Karpas-422 (cell line): ENCODE measurements at regions not wholly inside any gene's neighbourhood (a gene's known extent, or its start where the extent isn't known, plus 50 kb on each side); places are given as distances from the start of the nearest gene placed in this dataset.

ENCODE experiments used
- DNase-seq: peaks from one replicate; pipeline ENCODE4 v3.0.0-alpha.2; 2015
- H2AFZ ChIP-seq: fragments of 200-600 bp; sonication (generic); 2 replicates; pipeline ENCODE4 v1.6.1; 2014; ENCODE audit warnings: antibody characterized with exemption, low read length, mixed read lengths
- H3K27ac ChIP-seq: fragments of 200-600 bp; sonication (generic); 2 replicates; pipeline ENCODE4 v1.5.1; 2014; ENCODE audit warnings: mild to moderate bottlenecking, low read length, moderate library complexity
- H3K27me3 ChIP-seq: fragments of 200-600 bp; sonication (generic); 2 replicates; pipeline ENCODE4 v1.6.1; 2014; ENCODE audit warnings: low read length, mixed read lengths
- H3K36me3 ChIP-seq: fragments of 200-600 bp; sonication (generic); 2 replicates; pipeline ENCODE4 v1.6.1; 2014; ENCODE audit warnings: low read length, mixed read lengths; ENCODE audit not compliant: insufficient read depth
- H3K4me1 ChIP-seq: fragments of 200-600 bp; sonication (generic); 2 replicates; pipeline ENCODE4 v1.6.1; 2014; ENCODE audit warnings: mild to moderate bottlenecking, low read length, mixed read lengths
- H3K4me2 ChIP-seq: fragments of 200-600 bp; sonication (generic); 2 replicates; pipeline ENCODE4 v1.6.1; 2014; ENCODE audit warnings: low read length, low read depth, mild to moderate bottlenecking; ENCODE audit not compliant: poor library complexity, severe bottlenecking
- H3K4me3 ChIP-seq: fragments of 200-600 bp; sonication (generic); 2 replicates; pipeline ENCODE4 v1.5.1; 2014; ENCODE audit warnings: mild to moderate bottlenecking, antibody characterized with exemption, low read length, mixed read lengths
- H3K79me2 ChIP-seq: fragments of 200-600 bp; sonication (generic); 2 replicates; pipeline ENCODE4 v1.6.1; 2014; ENCODE audit warnings: mild to moderate bottlenecking, low read length, mixed read lengths
- H3K9ac ChIP-seq: fragments of 200-600 bp; sonication (generic); 2 replicates; pipeline ENCODE4 v1.6.0; 2014; ENCODE audit warnings: low read length
- H3K9me2 ChIP-seq: fragments of 200-600 bp; sonication (generic), shearing (Covaris generic); replicated peaks from 2 replicates; pipeline ENCODE4 v1.6.0; 2014; ENCODE audit warnings: mild to moderate bottlenecking, low read length, moderate library complexity; ENCODE audit not compliant: insufficient read depth
- H3K9me3 ChIP-seq: fragments of 300-700, 200-600 bp; sonication (generic); 2 replicates; pipeline ENCODE4 v1.6.1; 2014; ENCODE audit warnings: low read length, mixed read lengths
- H4K20me1 ChIP-seq: fragments of 200-600 bp; sonication (generic); 2 replicates; pipeline ENCODE4 v1.6.1; 2014; ENCODE audit warnings: mild to moderate bottlenecking, antibody characterized with exemption, low read length, low read depth; ENCODE audit not compliant: insufficient read depth

DNA sequence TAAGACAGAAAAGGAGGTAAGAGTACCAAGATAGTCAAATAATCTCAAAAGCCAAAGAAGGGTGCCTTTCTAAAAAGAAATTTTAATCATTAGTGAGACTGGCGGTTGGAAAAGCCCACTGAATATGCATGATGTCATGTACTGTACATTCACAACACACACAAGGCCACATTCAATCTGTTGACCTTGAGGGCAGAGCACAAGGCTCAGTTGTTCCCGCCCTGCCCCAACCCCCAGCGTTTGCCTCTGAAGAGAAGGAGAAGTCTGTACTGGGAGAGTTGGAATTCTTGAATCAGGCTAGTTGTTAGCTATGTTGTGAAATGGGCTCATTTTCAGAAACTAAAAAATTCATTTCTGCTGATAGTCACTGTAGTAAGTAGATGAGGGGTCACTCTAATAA is 50.2 kb upstream of the NID2 start:
- Histone ChIP-seq H3K9ac (no peak overlapping the region), H3K4me1 (no peaks in the 10 kb centered on the region), H3K4me2 (no peak overlapping the region), H4K20me1 (no peaks in the 10 kb centered on the region), H3K9me2 (no peaks in the 10 kb centered on the region), H3K36me3 (no peaks in the 10 kb centered on the region), H2AFZ (no peak overlapping the region), H3K79me2 (no peaks in the 10 kb centered on the region), H3K27ac (no peak overlapping the region), H3K9me3 (no peaks in the 10 kb centered on the region), H3K4me3 (no peak overlapping the region), H3K27me3 (no peaks in the 10 kb centered on the region)
- no peak for DNase-seq
